ENCODE measurements at regions not wholly inside any gene's neighbourhood (a gene's known extent, or its start where the extent isn't known, plus 50 kb on each side); places are given as distances from the start of the nearest gene placed in this dataset.

GRCh38 chr15:70293591-70294470, 196.1 kb upstream of the TLE3 start:
- in situ Hi-C loops (cut with HindIII; ENCODE audit: low sequenced_read_pairs), result no loop called here

- in situ Hi-C loops (cut with HindIII; ENCODE audit: low sequenced_read_pairs), result no loop called here
These were observed 195.4 kb upstream of the TLE3 start for GRCh38 chr15:70293138-70293537.

- in situ Hi-C loops (cut with HindIII; ENCODE audit: low sequenced_read_pairs), result no loop called here
These were observed 194.5 kb upstream of the TLE3 start for GRCh38 chr15:70292076-70292760.

GRCh38 chr15:70291305-70292075, 193.8 kb upstream of the TLE3 start:
- in situ Hi-C loops (cut with HindIII; ENCODE audit: low sequenced_read_pairs), result no loop called here

- in situ Hi-C loops (cut with HindIII; ENCODE audit: low sequenced_read_pairs), result no loop called here
These were observed 193.0 kb upstream of the TLE3 start for GRCh38 chr15:70290708-70291107.

GRCh38 chr15:70289191-70289955, 191.7 kb upstream of the TLE3 start:
- in situ Hi-C loops (cut with HindIII; ENCODE audit: low sequenced_read_pairs), result no loop called here

GRCh38 chr15:70286113-70286806, 188.5 kb upstream of the TLE3 start:
- in situ Hi-C loops (cut with HindIII; ENCODE audit: low sequenced_read_pairs), result no loop called here

- in situ Hi-C loops (cut with HindIII; ENCODE audit: low sequenced_read_pairs), result loop anchor here (5.0 kb wide), 1 partner anchor 72 kb away; no protein-coding TSS in a partner anchor
These were observed 186.9 kb upstream of the TLE3 start for GRCh38 chr15:70284438-70285214.

GRCh38 chr15:70283511-70283910, 185.8 kb upstream of the TLE3 start:
- in situ Hi-C loops (cut with HindIII; ENCODE audit: low sequenced_read_pairs), result loop anchor here (5.0 kb wide), 1 partner anchor 71 kb away; no protein-coding TSS in a partner anchor

- in situ Hi-C loops (cut with HindIII; ENCODE audit: low sequenced_read_pairs), result loop anchor here (5.0 kb wide), 1 partner anchor 70 kb away; no protein-coding TSS in a partner anchor
These were observed 184.1 kb upstream of the TLE3 start for GRCh38 chr15:70281811-70282307.

- in situ Hi-C loops (cut with HindIII; ENCODE audit: low sequenced_read_pairs), result loop anchor here (5.0 kb wide), 1 partner anchor 69 kb away; no protein-coding TSS in a partner anchor
These were observed 183.6 kb upstream of the TLE3 start for GRCh38 chr15:70281261-70281810.

GRCh38 chr15:70280781-70281180, 183.1 kb upstream of the TLE3 start:
- in situ Hi-C loops (cut with HindIII; ENCODE audit: low sequenced_read_pairs), result loop anchor here (5.0 kb wide), 1 partner anchor 68 kb away; no protein-coding TSS in a partner anchor

GRCh38 chr15:70279096-70279495, 181.4 kb upstream of the TLE3 start:
- in situ Hi-C loops (cut with HindIII; ENCODE audit: low sequenced_read_pairs), result no loop called here

GRCh38 chr15:70278644-70279043, 180.9 kb upstream of the TLE3 start:
- in situ Hi-C loops (cut with HindIII; ENCODE audit: low sequenced_read_pairs), result no loop called here

GRCh38 chr15:70277556-70277955, 179.8 kb upstream of the TLE3 start:
- in situ Hi-C loops (cut with HindIII; ENCODE audit: low sequenced_read_pairs), result no loop called here

- in situ Hi-C loops (cut with HindIII; ENCODE audit: low sequenced_read_pairs), result no loop called here
These were observed 178.7 kb upstream of the TLE3 start for GRCh38 chr15:70276401-70276800.

GRCh38 chr15:70275461-70276138, 177.9 kb upstream of the TLE3 start:
- in situ Hi-C loops (cut with HindIII; ENCODE audit: low sequenced_read_pairs), result no loop called here

- in situ Hi-C loops (cut with HindIII; ENCODE audit: low sequenced_read_pairs), result no loop called here
These were observed 177.2 kb upstream of the TLE3 start for GRCh38 chr15:70274908-70275307.

Measured in endothelial cell of hepatic sinusoid (primary cell).